HG02943 (cell line): ENCODE measurements at regions not wholly inside any gene's neighbourhood (a gene's known extent, or its start where the extent isn't known, plus 50 kb on each side); places are given as distances from the start of the nearest gene placed in this dataset.
"Not testable (repeated sequence)": the region's sequence is repeated elsewhere in the genome, so short reads cannot be mapped to it uniquely, and the experiment has no call there.

Experiments
- ATAC-seq: cut with Tn5 transposase; IDR thresholded peaks from one replicate; pipeline ENCODE4 v1.9.1; 2021; ENCODE audit warnings: mild to moderate bottlenecking, low read depth, moderate library complexity; ENCODE audit not compliant: unreplicated experiment

DNA sequence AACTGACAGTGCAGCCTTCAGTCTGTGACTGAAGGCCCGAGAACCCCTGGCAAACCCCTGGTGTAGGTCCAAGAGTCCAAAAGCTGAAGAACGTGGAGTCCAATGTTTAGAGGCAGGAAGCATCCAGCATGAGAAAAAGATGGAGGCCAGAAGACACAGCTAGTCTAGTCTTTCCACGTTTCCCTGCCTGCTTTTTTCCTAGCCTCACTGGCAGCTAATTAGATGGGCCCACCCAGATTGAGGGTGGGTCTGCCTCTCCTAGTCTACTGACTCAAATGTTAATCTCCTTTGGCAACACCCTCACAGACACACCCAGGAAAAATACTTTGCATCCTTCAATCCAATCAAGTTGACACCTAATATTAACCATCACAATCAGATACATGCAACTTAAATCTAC lies 87.8 kb downstream of the TENT5D start:
- ATAC-seq = not testable (repeated sequence)

DNA sequence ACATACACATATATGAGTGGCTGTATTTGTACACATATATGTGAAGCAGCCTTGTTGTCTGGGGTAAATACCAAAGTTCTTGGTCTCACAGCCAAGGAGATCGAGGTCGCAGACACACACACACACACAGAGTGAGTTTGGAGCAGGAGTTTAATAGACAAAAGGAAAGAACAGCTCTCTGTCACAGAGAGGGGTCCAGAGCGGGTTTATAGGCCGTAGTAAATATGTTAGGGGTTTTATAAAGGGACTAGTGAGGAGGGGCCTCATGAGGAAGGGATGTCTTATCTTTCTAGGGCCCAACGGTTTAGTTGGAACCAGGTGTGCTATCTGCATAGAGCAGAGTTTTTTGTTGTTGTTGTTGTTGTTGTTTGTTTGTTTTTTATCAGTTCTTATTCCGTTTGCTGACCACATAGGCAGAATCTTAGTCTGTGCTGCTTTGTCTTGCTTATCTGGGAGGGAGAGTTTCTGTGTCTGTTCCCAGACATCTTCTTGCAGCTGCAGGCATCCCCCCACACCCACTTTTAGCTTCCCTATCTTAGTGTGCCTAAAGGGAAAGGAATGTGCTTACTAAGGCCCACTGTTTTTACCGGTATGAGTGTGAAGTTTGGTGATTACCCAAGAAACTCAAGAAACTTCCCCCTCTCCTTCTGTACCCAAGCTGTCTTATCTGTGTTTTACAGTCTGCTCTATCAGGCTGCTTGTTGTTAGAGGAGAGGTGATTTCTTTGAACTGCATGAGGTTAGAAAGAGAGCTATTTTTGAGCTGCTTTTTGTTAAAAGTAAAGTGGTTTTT lies 91.9 kb downstream of the TENT5D start:
- ATAC-seq = no peak

DNA sequence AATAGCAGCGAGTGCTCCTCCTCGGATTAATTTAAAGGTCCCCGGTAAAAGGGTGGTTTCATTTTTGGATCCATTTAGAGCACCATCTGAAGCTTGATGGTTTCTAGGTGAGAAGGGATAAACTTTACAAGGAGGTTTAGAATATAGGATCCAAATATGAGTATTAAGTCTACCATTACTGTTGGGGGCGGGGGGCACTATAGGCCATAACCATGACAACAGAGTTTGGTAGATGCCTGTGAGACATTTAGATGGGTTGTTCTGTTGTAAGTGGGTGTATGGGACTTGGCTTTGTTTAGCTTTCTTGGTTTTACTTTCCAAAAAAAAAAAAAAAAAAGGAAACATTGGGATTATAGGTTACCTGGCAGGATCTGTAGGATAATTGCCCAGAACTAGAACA lies 92.7 kb downstream of the TENT5D start:
- ATAC-seq = no peak

DNA sequence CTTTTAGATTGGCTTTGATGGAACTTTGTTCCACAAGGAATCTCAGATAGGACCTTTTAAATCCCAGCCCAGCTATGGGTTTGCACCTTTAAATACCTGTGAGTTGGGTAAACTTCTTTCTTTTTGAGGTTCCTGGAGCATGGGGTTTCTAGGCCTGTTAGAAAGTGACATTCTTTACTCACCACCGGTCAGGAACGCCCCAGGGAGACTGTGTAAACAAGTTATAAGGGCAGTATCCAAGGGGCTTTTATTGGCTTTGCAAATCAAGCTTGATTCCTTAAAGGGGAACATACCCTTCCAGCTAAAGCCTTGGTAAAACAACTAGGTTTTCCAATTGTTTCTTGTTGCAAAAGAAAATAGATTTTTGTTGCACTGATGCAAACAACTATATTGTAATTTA lies 93.4 kb downstream of the TENT5D start:
- ATAC-seq = no peak

DNA sequence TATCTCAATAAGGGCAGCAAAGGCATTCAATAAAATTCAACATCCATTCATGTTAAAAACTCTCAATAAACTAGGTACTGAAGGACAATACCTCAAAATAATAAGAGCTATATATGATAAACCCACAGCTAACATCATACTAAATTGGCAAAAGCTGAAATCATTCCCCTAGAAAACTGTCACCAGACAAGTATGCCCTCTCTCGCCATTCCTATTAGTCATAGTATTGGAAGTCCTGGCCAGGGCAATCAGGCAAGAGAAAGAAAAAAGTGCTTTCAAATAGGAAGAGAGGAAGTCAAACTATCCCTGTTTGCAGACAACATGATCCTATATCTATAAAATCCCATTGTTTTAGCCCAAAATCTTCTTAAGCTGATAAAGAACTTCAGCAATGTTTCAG lies 116.8 kb downstream of the TENT5D start:
- no peak for ATAC-seq

DNA sequence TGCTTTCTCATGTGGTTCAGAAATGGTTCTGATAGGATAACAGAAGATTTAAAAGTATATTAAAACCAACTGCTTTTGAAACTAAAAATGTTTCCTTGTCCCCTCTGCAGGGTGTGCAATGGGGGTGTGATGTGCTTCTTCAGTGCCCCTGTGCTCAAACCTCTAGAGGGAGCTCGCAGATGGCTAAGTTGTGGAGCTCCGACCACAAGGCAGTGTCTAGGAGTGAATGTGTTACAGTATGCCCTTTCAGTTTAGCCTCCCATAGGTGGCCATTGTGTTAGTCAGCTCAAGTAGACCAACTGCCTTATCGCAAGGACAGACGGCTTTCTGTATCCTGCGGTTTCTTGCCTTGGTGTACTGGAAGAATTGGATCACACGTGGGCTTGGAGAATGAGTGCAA lies 130.5 kb downstream of the TENT5D start:
- ATAC-seq = no peak

DNA sequence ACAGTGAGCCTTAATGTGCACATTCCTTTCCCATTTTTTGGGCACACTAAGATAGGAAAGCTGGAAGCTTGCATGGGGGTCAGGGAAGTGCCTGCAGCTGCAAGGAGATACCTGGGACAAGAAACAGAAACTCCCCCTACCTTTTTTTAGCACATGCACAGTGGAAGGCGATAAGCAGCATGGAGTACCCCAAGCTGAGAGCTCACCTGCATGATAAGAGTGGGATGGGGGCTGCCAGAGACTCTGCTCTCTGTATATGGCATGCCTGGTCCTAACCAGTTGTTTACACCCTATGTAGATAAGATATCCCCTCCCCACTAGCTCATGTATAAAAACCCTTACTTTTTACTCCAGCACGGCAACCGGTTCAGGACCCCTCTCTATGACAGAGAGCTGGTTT lies 135.9 kb downstream of the TENT5D start:
- no peak for ATAC-seq

DNA sequence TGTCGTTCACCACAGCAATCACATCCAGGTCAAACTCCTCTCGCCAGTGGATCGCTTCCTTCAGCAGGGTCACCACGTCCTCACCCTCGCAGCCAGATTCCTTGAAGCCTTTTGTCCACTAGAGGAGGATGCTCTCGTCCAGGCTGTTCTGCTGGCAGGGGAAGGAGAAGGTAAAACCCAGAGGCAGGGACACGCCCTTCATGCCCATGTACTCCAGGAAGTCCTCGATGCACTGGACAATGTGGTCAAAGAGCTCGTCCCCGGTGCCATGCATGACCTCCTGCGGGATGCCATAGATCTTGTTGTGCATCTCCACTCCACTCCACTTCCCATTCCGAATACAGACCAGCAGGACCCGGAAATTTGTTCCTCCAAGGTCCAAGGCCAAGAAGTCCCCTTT lies 152.4 kb downstream of the TENT5D start:
- ATAC-seq = no peak

DNA sequence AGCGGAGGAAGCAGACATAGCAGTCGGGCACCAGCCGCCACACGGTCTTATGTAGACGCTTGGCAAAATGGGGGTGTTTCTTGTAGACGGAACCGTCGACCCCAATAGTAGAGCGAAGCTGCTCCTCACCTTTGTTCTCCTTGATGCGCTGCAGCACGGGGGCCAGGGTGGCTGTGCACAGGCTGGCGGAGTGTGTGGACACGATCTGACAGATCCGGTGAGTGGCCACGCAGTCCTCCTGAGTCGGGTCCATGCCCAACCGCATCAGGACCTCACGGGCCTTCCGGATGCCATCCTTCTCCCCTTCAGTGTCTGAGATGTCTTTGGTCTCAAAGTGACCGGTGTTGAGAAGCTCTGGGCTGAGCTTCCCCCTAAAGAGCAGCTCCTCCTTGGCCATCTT lies 153.0 kb downstream of the TENT5D start:
- no peak for ATAC-seq

DNA sequence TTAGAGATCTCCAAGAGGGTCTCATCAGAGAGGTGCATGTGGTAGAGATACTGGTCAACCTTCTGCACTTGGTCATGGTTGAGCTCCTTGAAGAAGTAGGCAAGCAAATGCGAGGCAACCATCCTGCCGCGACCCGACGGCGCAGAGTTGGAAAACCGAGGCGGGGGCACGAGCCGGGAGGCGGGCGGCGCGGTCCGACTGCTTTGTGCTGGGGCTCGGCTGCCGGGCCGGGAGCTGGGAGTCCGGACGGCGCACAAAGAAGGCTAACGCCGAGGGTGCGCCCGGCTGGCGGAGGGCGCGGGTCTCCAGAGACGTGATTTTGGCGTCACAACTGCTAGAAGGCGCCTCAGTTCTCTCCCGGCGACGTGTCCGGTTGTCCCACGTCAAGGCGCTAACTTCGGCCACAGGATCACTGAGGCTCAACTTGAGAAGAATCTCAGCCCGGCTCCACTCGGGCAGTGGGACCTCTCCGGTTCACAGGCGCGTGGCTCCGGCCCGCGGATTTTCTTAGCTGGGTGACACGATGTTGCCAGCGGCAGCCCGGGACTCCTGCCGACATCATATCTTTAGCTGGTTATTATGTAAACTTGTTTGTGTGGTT lies 154.3 kb downstream of the TENT5D start:
- not testable (repeated sequence) for ATAC-seq

DNA sequence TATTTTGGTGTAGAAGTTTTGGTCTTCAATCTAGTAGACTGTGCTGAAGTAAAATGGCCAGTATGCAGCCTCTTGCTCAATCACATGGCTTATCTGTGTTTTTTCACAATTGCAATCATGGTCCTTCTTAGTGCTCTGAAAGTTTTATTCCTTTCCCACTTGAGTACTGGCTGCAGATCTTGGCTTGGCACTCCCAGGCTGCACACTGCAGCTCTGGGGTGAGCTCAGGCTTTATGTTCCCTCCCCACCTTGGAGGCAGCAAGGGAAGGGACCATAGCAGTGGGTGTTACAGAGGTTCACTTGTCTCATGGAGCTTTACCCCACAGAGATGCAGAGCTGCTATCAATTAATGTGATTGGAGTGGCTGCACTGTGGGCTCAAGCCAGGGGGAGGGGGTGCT lies 156.0 kb downstream of the TENT5D start:
- no peak for ATAC-seq

DNA sequence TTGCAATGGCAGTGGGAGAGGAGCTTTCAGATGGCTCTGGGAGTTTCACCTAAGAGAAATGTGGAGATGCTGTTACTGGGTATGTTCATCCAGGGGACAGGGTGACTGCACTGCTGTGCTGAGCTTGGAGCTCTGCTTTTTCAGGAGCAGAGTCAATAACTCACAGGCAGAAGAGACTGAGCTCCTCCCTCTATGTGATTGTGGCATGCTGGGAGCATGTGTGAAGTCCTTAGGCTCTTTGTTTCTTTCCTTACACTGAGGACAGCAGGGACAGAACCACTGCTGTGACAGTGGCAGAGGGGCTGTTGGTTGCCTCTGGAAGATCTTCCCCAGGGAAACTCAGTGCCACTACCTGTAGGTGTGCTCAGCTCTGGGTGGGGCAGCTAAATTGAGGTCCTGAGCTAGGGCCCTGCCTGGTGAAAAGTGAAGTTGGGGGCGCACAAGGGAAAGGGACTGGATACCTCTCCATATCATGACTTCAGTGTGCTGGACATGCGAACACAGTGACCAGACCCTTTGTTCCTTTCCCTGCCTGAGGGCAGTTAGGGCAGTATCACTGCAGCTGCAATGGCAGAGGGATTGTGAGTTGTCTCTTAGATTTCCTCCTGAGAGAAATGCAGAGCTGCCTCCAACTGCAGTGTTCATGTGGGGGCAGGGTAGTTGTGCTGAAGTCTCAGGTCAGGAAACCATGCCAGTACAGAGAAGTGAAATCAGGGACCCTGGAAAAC lies 156.7 kb downstream of the TENT5D start:
- no peak for ATAC-seq

DNA sequence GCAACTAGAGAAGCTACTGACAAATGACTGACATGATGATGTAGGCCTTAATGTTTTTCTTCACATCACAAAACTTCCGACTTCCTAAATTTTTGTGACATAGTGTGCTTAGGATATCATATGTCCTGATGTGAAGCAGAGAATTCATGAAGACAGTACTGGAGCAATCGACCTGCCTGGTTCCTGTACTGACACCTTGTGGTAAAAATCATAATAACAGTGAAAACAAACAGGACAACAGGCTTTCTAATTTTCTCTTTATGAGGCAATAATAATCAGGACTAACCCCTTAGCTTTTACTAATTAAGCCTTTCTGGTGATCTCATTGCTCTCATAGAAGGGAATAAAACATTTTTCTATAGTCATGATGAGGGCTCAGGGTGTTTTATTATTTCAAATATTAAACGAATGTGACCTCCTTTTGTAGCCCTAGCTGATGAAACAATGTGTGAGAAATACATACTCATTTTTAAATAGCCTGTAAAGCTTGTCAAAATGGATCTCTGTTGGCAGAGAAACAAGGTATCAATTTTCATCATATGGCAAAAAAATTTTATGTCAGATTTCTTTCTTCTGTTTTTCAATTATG lies 158.4 kb downstream of the TENT5D start:
- ATAC-seq = peak; percentile 65

DNA sequence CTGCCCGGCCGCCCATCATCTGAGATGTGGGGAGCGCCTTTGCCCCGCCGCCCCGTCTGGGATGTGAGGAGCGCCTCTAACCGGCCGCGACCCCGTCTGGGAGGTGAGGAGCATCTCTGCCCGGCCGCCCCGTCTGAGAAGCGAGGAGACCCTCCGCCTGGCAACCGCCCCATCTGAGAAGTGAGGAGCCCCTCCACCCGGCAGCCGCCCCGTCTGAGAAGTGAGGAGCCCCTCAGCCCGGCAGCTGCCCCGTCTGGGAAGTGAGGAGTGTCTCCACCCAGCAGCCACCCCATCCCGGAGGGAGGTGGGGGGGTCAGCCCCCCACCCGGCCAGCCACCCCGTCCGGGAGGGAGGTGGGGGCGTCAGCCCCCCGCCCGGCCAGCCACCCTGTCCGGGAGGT lies 170.7 kb downstream of the TENT5D start:
- not testable (repeated sequence) for ATAC-seq

DNA sequence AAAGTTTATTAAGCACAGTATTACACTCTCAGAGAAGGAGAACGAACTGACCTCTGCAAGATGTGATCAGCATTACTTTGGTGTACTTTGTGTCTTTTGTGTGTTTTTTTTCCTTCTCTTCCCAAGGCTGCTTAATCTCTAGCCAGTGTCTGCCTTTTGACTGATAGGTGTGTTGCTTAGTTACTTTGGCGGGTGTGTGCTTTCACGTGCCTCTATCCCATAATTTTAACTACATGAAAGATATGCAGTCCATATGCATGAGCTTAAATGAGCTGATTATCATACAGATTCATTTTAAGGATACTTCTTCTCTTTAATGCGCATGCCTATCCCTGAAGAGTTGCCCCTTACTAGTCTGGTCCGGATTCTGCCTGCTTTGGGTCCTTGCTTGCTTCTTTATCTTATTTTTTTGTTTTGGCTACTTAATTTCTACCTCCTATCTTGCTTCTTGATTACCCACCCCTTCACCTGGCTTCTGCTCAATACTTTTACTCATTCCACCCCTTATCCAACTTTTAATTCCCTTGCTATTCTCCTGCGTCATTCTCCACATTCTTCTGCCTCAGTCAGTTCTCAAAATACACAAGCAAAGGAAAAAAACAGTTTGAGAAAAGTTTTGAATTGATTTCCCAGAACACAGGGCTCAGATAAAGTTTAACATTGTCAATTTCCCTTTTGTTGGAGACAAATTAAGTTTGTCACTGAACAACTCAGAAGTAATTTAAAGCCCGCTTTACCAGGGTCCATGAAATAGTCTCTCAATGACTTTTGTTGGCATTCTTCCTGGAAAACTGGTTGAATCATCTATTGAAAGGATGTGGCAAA lies 182.0 kb downstream of the TENT5D start:
- no peak for ATAC-seq
